Lung (tissue), 11 donors: ENCODE measurements at regions not wholly inside any gene's neighbourhood (a gene's known extent, or its start where the extent isn't known, plus 50 kb on each side); places are given as distances from the start of the nearest gene placed in this dataset.

ENCODE experiments used
- ATAC-seq: fragments of 200-7000 bp; cut with Tn5 transposase; one replicate; pipeline ENCODE4 v1.9.1; 2020; ENCODE audit warnings: moderate number of reproducible peaks; ENCODE audit not compliant: insufficient read depth, low FRiP score
- DNase-seq, 3 donors: peaks; one replicate each; pipeline ENCODE4 v3.0.0-alpha.2; 2013 to 2017
- H3K27ac ChIP-seq, 2 donors: one replicate each; pipeline ENCODE4 v1.5.1; 2013; ENCODE audit warnings: mild to moderate bottlenecking in 2 of 2, moderate library complexity in 2 of 2, control low read depth in 1 of 2, inconsistent platforms in 1 of 2, low read depth in 1 of 2, low read length in 1 of 2
- H3K27me3 ChIP-seq, 3 donors: one replicate each; pipeline ENCODE4 v1.5.1; 2013; ENCODE audit warnings: low read length in 2 of 3; ENCODE audit not compliant: control insufficient read depth in 3 of 3, insufficient read depth in 3 of 3
- H3K36me3 ChIP-seq, 4 donors: one replicate each; pipeline ENCODE4 v1.5.1; 2013; ENCODE audit warnings: low read length in 4 of 4, mild to moderate bottlenecking in 1 of 4, moderate library complexity in 1 of 4; ENCODE audit not compliant: control insufficient read depth in 4 of 4, insufficient read depth in 4 of 4
- H3K4me1 ChIP-seq, 5 donors: one replicate each; pipeline ENCODE4 v1.5.1; 2013; ENCODE audit warnings: low read length in 5 of 5, mild to moderate bottlenecking in 2 of 5, moderate library complexity in 1 of 5; ENCODE audit not compliant: control insufficient read depth in 5 of 5, insufficient read depth in 5 of 5
- H3K4me3 ChIP-seq: one replicate; pipeline ENCODE4 v1.5.1; 2013; ENCODE audit warnings: mild to moderate bottlenecking, control low read depth, moderate library complexity
- H3K9ac ChIP-seq, 2 donors: one replicate each; pipeline ENCODE4 v1.5.1; 2013; ENCODE audit warnings: low read length in 2 of 2, control low read depth in 1 of 2; ENCODE audit not compliant: insufficient read depth in 1 of 2
- H3K9me3 ChIP-seq, 4 donors: one replicate each; pipeline ENCODE4 v1.5.1; 2013; ENCODE audit warnings: low read length in 3 of 4, mild to moderate bottlenecking in 1 of 4, moderate library complexity in 1 of 4; ENCODE audit not compliant: control insufficient read depth in 4 of 4, insufficient read depth in 3 of 4
- CTCF ChIP-seq: IDR thresholded peaks from 2 replicates; pipeline ENCODE4 v1.5.1; 2012; ENCODE audit warnings: mild to moderate bottlenecking; ENCODE audit errors: control extremely low read depth, extremely low read depth
- WGBS, 2 donors: extraction: QIAGEN DNeasy Blood & Tissue Kit; methylation state at CpG; one replicate each; pipeline ENCODE4 v1.1.7; 2013; 5-methylcytosine and 5-hydroxymethylcytosine counted together
- donor health status: control.
- donor health status: control.
- donor health status: Bipolar disorder and iron deficiency.
- donor health status: healthy.
- donor health status: DM: yes; HTN: yes; CAD: no.

DNA sequence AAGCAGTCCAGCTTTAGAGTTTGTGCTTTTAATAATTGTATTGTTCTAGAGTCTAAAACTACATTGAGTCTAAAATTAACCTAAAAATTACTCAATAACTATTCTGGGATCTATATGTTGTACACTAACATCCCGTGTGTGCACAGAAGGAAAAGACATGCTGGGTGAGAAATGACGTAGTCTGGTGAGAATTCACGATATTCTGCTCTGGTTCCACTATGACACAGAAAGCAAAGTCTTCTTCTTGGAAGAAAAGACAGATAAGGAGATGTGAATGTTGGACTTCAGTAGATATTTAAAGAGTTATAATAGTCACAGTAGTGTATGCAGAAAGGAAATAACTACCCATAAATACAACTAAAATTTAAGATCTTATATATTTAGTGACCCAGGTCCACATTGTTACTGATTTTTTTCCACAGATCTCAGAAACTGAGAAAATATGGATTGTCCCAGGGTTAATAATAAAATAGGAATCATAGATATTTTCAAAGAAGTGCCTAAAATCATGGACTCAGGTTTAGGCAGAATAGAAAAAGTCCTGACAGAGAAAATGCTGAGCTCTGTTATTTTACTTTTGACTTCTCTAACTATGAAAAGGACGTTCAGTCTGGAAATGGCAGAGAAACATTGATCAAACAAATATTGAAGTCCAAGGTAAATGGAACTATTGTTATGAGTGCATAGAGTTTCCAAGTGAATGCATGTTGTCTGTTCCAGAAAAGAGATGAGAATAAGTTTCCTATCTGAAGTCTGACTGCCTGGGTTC, 170.7 kb downstream of the ANKRD50 start:
- H3K9ac ChIP-seq: no peak overlapping the region
- H3K4me3 ChIP-seq: no peak overlapping the region
- no peak for ATAC-seq
- no peaks in the 10 kb centered on the region for H3K9me3 ChIP-seq
- WGBS, 2 donors: 80 to 91% methylated on average over 4 of the region's 4 CpGs
- no peaks in the 10 kb centered on the region for H3K27me3 ChIP-seq
- H3K4me1 ChIP-seq: no peaks in the 10 kb centered on the region
- DNase-seq: no peak
- no peak overlapping the region for H3K27ac ChIP-seq
- no peak for TF ChIP-seq CTCF
- H3K36me3 ChIP-seq: no peaks in the 10 kb centered on the region

- no peak overlapping the region for H3K4me3 ChIP-seq
- no peak overlapping the region for H3K27ac ChIP-seq
- ATAC-seq: no peak
- H3K9ac ChIP-seq: no peak overlapping the region
- no peaks in the 10 kb centered on the region for H3K4me1 ChIP-seq
- no peaks in the 10 kb centered on the region for H3K27me3 ChIP-seq
- WGBS, 2 donors: 93 to 95% methylated on average over 8 of the region's 8 CpGs
- no peaks in the 10 kb centered on the region for H3K9me3 ChIP-seq
- no peak for DNase-seq
- H3K36me3 ChIP-seq: peaks cover 0 to 3% (median 0%) of the 10 kb centered on the region in 4 donors
- TF ChIP-seq CTCF: no peak
Measured at GRCh38 chr4:124555959-124556358, 156.6 kb downstream of the ANKRD50 start.

DNA sequence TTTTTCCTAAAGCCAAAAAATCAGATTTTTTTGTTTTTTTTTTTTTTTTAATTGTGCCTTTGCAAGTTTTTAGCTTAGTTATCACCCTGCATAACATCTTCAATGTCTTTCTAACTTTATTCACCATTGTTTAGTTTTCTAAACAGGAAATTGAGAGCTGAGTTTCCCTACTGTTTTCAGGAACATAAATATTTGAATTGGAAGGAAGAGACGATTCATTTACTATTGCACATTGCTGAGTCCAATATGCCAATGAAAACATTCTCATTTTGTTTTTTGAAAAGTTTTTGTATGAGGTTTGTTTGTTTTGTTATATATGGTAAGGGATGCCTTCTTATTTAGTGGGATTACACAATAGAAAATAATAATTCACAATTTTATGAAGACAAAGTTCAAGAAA, 148.4 kb downstream of the ANKRD50 start:
- Histone ChIP-seq H3K27me3 (no peaks in the 10 kb centered on the region), H3K27ac (no peak overlapping the region), H3K36me3 (peaks cover 0 to 1% (median 0%) of the 10 kb centered on the region in 4 donors), H3K9ac (no peak overlapping the region), H3K4me3 (no peak overlapping the region), H3K4me1 (no peaks in the 10 kb centered on the region), H3K9me3 (peaks cover 0 to 3% (median 0%) of the 10 kb centered on the region in 4 donors)
- DNase-seq: no peak
- 67 to 68% methylated on average over 1 of the region's 1 CpG for whole genome bisulfite sequencing, 2 donors
- no peak for ATAC-seq
- no peak for TF ChIP-seq CTCF
